Transverse colon (tissue), 4 donors: ENCODE measurements at regions not wholly inside any gene's neighbourhood (a gene's known extent, or its start where the extent isn't known, plus 50 kb on each side); places are given as distances from the start of the nearest gene placed in this dataset.

Experiments
- DNase-seq: peaks from one replicate; pipeline ENCODE4 v3.0.0-alpha.2; 2019
- H3K27ac ChIP-seq, 4 donors: fragments of 200-600 bp; sonication (generic); 2 replicates each; pipeline ENCODE4 v1.5.1; 2016 to 2018; ENCODE audit warnings: inconsistent platforms in 4 of 4
- H3K27me3 ChIP-seq: fragments of 200-600 bp; sonication (generic); 2 replicates; pipeline ENCODE4 v1.5.1; 2017; ENCODE audit warnings: inconsistent platforms
- H3K36me3 ChIP-seq, 4 donors: fragments of 200-600 bp; sonication (generic); 2 replicates each; pipeline ENCODE4 v1.5.1; 2017 to 2019; ENCODE audit warnings: inconsistent platforms in 4 of 4
- H3K4me1 ChIP-seq, 4 donors: fragments of 200-600 bp; sonication (generic); 2 replicates each; pipeline ENCODE4 v1.5.1; 2017 to 2020; ENCODE audit warnings: inconsistent platforms in 4 of 4
- H3K4me3 ChIP-seq, 4 donors: fragments of 200-600 bp; sonication (generic); 1 replicate in 1 of 4; 2 replicates in 3 of 4; pipeline versions ENCODE4 v1.5.1 to v1.6.1; 2017 to 2019; ENCODE audit warnings: inconsistent platforms in 4 of 4
- H3K9me3 ChIP-seq, 2 donors: fragments of 200-600 bp; sonication (generic); 2 replicates each; pipeline ENCODE4 v1.5.1; 2017 to 2019; ENCODE audit warnings: inconsistent platforms in 2 of 2
- EP300 ChIP-seq: sonication (generic); formaldehyde crosslinking; IDR thresholded peaks from one replicate; pipeline ENCODE4 v1.6.1; 2017; ENCODE audit warnings: antibody characterized with exemption, low read depth
- POLR2A ChIP-seq: fragments of 450-650 bp; IDR thresholded peaks from one replicate; pipeline ENCODE4 v1.6.1; 2016; ENCODE audit warnings: antibody characterized with exemption, mild to moderate bottlenecking, moderate library complexity
- POLR2AphosphoS5 ChIP-seq, 3 donors: sonication (generic); formaldehyde crosslinking; IDR thresholded peaks; one replicate each; pipeline ENCODE4 v1.6.1; 2016; ENCODE audit warnings: antibody characterized with exemption in 3 of 3
- WGBS, 2 donors: methylation state at CpG; one replicate each; pipeline ENCODE4 v1.1.5; 2018; ENCODE audit warnings: low coverage in 1 of 2; 5-methylcytosine and 5-hydroxymethylcytosine counted together
- in situ Hi-C, 4 donors: fragments of 200-750 bp; cut with MboI; loops; one replicate each; pipeline versions ENCODE4 v1.15.0 to v1.15.1; 2017; ENCODE audit warnings: low sequenced_read_pairs in 3 of 4, low pct_ligation_motif_present in 1 of 4, low pct_unique_long_range_greater_than_20kb in 1 of 4
- intact Hi-C: fragments of 100-400 bp; cut with DNase I; formaldehyde crosslinking; loops from one replicate; pipeline ENCODE4 v1.15.1; 2023; ENCODE audit warnings: low total_unique reads
- TF ChIP-seq, protein P1 (sequence below), 5 experiments: fragments of 200-600 bp in 3 of 5; fragments of 450-650 bp in 2 of 5; sonication (generic) in 3 of 5; IDR thresholded peaks; 1 replicate in 2 of 5; 2 replicates in 3 of 5; pipeline ENCODE4 v1.5.1; 2016 to 2017; ENCODE audit warnings: antibody characterized with exemption in 5 of 5, inconsistent platforms in 3 of 5, mild to moderate bottlenecking in 2 of 5, moderate library complexity in 1 of 5

DNA sequence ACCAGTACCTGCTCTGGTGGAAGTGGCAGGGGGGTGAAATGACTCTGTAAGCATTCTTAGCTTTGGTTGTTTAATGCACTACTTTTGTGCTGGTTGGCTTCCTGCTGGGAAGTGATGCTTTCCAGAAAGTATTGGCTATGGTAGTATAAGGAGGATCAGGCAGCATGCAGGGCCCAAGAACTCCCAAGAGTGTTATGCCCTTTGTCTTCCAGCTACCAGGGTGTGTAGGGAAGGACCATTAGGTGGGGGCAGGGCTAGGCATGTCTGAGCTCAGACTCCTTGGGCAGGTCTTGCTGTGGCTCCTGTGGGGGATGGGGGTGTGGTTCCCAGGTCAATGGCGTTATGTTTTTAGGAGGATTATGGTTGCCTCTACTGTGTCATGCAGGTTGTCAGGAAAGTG, 135.8 kb upstream of the TRPC7 start:
- Histone ChIP-seq H3K27ac (no peak overlapping the region), H3K36me3 (no peaks in the 10 kb centered on the region), H3K9me3 (no peaks in the 10 kb centered on the region), H3K27me3 (no peaks in the 10 kb centered on the region), H3K4me3 (no peak overlapping the region), H3K4me1 (no peaks in the 10 kb centered on the region)
- in situ Hi-C loops (no loop called here), intact Hi-C loops (no loop called here)
- WGBS, 2 donors, result 100% methylated on average over 1 of the region's 1 CpG; no CpG with 5 or more reads in 1 of the 2 donors
- no peak for TF ChIP-seq POLR2A
- no peak for TF ChIP-seq POLR2AphosphoS5 (IDR thresholded peaks at IDR 0.05)
- TF ChIP-seq, protein P1, sequence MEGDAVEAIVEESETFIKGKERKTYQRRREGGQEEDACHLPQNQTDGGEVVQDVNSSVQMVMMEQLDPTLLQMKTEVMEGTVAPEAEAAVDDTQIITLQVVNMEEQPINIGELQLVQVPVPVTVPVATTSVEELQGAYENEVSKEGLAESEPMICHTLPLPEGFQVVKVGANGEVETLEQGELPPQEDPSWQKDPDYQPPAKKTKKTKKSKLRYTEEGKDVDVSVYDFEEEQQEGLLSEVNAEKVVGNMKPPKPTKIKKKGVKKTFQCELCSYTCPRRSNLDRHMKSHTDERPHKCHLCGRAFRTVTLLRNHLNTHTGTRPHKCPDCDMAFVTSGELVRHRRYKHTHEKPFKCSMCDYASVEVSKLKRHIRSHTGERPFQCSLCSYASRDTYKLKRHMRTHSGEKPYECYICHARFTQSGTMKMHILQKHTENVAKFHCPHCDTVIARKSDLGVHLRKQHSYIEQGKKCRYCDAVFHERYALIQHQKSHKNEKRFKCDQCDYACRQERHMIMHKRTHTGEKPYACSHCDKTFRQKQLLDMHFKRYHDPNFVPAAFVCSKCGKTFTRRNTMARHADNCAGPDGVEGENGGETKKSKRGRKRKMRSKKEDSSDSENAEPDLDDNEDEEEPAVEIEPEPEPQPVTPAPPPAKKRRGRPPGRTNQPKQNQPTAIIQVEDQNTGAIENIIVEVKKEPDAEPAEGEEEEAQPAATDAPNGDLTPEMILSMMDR (IDR thresholded peaks at IDR 0.05), result no peak
- no peak for TF ChIP-seq EP300
- no peak for DNase-seq

DNA sequence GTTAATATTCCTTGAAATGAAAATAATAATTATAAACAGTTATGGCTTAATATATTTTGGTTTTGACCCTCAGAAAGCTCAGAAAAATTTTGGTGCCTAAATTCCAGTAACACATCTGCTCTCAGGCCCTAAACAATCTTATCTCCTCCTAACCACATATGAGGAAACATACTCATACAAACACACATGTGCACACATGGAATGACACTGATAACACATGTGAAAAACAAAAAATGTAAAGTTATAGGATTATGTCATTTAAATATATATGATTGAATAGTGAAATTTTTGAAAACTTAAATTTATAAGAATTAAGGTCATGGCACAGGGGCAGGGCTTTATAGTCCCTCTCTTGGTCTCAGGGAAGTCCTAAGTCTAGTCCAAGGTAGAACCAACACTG, 127.2 kb upstream of the TRPC7 start:
- no peaks in the 10 kb centered on the region for H3K9me3 ChIP-seq
- DNase-seq, result no peak
- no peak overlapping the region for H3K27ac ChIP-seq
- H3K4me1 ChIP-seq, result no peaks in the 10 kb centered on the region
- in situ Hi-C loops (no loop called here), intact Hi-C loops (no loop called here)
- no peaks in the 10 kb centered on the region for H3K36me3 ChIP-seq
- H3K4me3 ChIP-seq, result no peak overlapping the region
- no peaks in the 10 kb centered on the region for H3K27me3 ChIP-seq
- TF ChIP-seq, protein P1 (IDR thresholded peaks at IDR 0.05), result no peak
- TF ChIP-seq EP300 (no peak), POLR2AphosphoS5 (IDR thresholded peaks at IDR 0.05) (no peak), POLR2A (no peak)

DNA sequence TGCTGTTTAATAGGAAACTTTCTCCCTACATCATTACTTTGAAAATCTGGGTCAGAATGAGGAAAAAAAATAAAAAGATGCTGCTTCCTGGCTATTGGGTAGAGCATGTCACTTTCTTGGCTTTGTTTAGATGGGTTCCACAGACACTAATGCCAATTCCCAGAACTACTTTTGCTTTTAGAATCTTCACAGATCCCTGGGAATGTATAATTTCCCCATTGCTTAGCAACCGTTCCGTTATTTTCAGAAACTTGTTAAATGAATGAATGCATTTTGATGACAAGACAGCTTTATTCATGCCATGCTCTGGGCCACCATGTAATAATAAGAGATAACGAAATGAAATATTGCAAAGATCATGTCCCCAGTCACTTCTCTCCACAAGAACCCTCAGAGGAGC, 126.5 kb upstream of the TRPC7 start:
- intact Hi-C loops, result no loop called here
- H3K4me3 ChIP-seq, result no peak overlapping the region
- H3K9me3 ChIP-seq, result no peaks in the 10 kb centered on the region
- H3K27ac ChIP-seq, result no peak overlapping the region
- in situ Hi-C loops, result no loop called here
- TF ChIP-seq, protein P1 (IDR thresholded peaks at IDR 0.05), result no peak
- TF ChIP-seq POLR2A (no peak), EP300 (no peak), POLR2AphosphoS5 (IDR thresholded peaks at IDR 0.05) (no peak)
- no peaks in the 10 kb centered on the region for H3K27me3 ChIP-seq
- no peak for DNase-seq
- no peaks in the 10 kb centered on the region for H3K36me3 ChIP-seq
- WGBS, 2 donors, result 64 to 74% methylated on average over 3 of the region's 3 CpGs
- no peaks in the 10 kb centered on the region for H3K4me1 ChIP-seq

DNA sequence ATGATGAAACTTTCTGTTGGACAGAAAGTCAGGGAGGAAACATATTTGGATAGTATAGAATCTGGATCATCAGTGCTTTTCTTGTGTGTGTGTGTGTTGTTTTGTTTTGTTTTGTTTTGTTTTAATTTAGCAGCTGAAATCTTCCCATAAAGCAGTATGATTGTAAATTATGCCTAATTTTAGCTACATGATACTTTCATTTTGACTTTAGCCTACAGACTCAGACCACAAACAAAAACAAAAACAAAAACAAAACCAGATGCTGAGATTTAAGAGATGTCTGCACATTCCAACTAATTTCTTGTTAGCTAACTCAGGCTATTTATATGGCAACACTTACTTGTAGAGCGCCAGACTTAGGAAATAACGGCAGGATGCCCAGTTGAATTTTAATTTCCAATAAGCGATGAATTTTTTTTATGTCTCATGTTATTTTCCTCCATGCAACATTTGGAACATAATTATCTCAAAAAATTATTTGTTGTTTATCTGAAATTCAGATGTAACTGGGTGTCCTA, 119.5 kb upstream of the TRPC7 start:
- WGBS, 2 donors, result 95 to 100% methylated on average over 3 of the region's 3 CpGs
- H3K4me3 ChIP-seq, result no peak overlapping the region
- intact Hi-C loops (no loop called here), in situ Hi-C loops (no loop called here)
- no peaks in the 10 kb centered on the region for H3K4me1 ChIP-seq
- H3K27me3 ChIP-seq, result no peaks in the 10 kb centered on the region
- no peak for TF ChIP-seq EP300
- no peak for TF ChIP-seq POLR2A
- TF ChIP-seq, protein P1 (IDR thresholded peaks at IDR 0.05), result no peak
- no peak for TF ChIP-seq POLR2AphosphoS5 (IDR thresholded peaks at IDR 0.05)
- no peak for DNase-seq
- H3K9me3 ChIP-seq, result no peaks in the 10 kb centered on the region
- H3K36me3 ChIP-seq, result no peaks in the 10 kb centered on the region
- H3K27ac ChIP-seq, result no peak overlapping the region
